GM18498 (cell line): ENCODE measurements at regions not wholly inside any gene's neighbourhood (a gene's known extent, or its start where the extent isn't known, plus 50 kb on each side); places are given as distances from the start of the nearest gene placed in this dataset.
A peak's percentile ranks its signal among the peaks of the same experiment; 100 is the strongest.

Source experiments
- ATAC-seq: cut with Tn5 transposase; IDR thresholded peaks from one replicate; pipeline ENCODE4 v1.9.1; 2021; ENCODE audit warnings: mild to moderate bottlenecking, moderate library complexity; ENCODE audit not compliant: unreplicated experiment

DNA sequence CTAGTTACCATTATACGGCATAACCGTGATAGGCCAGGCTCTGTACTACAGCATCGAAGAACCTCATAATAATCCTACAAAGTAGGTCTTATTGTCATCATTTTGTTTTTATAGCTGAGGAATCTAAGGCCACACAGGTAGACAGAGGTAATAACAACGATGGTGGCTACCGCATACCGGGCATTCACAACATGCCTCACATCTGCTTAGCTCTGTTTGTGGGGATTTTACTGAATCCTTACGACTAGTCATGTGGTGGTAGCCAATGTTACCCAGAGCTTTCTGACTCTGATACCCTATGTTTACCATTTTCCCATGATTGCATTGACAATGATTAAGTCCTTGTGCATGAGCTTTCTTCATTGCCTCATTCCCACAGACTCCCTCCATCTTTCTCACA, 269.4 kb downstream of the TCF7L2 start:
- no peak for ATAC-seq

GRCh38 chr10:113221756-113222168, 271.7 kb downstream of the TCF7L2 start:
- ATAC-seq = no peak

DNA sequence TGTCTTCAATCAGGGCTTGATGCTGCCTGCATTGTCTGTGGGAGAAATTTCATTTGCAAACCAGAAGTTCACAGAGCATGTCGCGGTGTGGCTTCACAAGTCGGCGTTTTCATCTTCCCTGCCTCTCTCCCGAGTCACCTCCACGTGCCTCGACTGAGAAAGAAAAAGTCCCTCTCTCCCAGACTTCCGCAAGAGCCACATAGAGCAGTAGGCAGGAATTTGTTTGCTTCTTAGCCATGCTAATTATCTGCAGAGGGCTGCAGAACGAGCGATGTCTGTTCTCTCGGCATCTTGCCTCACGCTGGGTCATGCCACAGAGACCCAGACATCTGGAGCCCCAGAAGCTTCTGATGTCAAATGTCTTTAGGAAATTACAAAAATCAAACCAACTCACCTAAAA, 272.2 kb downstream of the TCF7L2 start:
- ATAC-seq = no peak

- ATAC-seq = no peak
These were observed 275.3 kb downstream of the TCF7L2 start for GRCh38 chr10:113225364-113225763.

DNA sequence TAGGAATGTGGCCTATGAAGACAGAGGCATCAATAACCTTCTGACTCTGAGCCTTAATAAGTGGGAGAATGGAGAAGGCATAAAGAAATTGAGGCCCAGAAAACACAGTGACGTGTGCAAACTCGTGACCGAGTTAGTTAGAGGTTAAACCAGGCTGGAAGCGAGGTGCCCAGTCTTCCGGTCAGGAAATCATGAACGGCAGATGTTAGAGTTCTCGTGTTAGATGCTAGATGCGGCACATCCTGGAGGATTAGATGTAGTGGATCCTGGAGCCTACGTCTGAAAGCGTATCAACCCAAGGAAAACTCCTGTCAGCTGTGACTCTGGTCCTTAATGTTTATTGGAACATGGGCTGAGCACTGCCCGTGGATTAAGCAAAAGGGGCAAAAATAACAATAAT, 275.9 kb downstream of the TCF7L2 start:
- no peak for ATAC-seq

GRCh38 chr10:113226399-113226798, 276.4 kb downstream of the TCF7L2 start:
- no peak for ATAC-seq

- no peak for ATAC-seq
These were observed 276.9 kb downstream of the TCF7L2 start for GRCh38 chr10:113226831-113227445.

- no peak for ATAC-seq
These were observed 278.5 kb downstream of the TCF7L2 start for GRCh38 chr10:113228530-113228929.

- no peak for ATAC-seq
These were observed 280.1 kb downstream of the TCF7L2 start for GRCh38 chr10:113230011-113230610.

- peak; percentile 91 for ATAC-seq
These were observed 283.0 kb downstream of the TCF7L2 start for GRCh38 chr10:113232928-113233511.

- ATAC-seq = no peak
These were observed 284.4 kb downstream of the TCF7L2 start for GRCh38 chr10:113234481-113234880.

GRCh38 chr10:113235508-113235907, 285.5 kb downstream of the TCF7L2 start:
- ATAC-seq = no peak

GRCh38 chr10:113236998-113237397, 287.0 kb downstream of the TCF7L2 start:
- ATAC-seq = no peak

DNA sequence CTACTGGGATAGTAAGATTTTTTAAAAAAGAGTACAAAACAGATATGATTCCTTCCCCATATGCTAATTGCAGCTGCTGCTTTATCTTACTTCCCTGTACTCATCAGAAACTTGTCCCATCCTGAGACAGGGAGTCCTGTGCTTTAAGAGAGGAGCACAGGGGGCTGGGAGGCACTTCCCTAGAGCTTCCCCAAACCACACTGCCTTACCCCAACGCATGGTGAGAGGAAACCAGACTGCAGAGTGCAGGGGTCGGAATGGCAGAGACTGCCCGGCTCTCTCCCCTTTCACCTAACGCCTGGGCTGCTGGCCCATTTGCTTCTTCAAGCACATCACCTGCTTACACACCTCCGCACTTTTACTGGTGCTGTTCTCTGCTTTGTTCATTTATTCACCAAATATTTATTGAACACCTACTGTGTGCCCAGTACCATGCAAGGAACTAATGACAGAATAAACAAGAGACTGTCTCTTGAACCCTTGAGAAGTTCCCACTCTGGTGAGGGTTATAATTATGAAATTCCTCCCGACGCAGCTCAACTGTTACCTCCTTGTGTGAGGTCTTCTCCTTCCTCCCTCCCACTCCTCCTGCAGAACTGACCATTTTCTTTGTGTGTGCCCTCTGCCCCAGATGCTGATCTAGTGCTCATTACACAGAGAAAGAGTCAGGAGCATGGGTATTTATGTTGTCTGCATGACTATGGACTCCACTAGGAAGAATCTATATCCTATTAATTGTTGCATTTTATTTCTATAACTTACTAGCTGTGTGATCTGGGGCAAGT, 289.7 kb downstream of the TCF7L2 start:
- ATAC-seq = no peak

GRCh38 chr10:113240736-113241135, 290.7 kb downstream of the TCF7L2 start:
- ATAC-seq = no peak

DNA sequence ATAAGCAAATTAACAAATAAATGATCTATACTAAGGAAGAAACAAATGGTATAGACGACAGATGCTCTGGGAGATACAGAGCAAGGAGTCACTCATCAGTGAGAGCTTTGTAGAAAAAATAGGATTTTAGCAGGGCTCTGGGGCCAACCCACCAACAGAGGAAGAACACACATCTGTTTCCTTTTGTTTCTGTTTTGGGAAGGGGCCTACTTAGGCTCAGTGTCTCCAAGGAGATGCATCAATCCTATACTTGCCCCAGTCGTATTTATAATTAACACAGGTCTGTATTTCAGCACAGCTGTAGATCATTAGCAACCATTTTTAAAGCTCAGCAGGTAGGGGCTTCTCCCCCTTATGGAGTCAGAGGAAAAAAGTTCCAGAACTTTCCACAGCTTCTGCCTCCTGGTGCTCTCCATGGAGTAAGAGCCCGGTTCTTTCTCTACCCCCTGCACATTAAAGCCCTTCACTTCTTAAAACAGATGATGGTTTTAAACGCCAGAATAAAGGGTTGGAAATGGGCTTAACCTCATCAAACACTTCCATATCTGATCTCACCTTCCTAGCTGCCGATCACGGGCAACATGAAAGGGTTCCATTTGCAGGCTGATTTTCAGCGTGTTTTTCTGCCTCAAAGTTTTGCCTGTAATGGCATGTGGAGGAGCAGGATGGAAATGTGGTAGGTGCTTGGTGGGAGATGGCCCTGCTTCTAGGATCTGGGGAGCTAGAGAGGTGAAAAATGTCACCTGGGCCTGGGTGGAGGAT, 291.7 kb downstream of the TCF7L2 start:
- ATAC-seq = no peak

GRCh38 chr10:113243311-113243710, 293.3 kb downstream of the TCF7L2 start:
- no peak for ATAC-seq

DNA sequence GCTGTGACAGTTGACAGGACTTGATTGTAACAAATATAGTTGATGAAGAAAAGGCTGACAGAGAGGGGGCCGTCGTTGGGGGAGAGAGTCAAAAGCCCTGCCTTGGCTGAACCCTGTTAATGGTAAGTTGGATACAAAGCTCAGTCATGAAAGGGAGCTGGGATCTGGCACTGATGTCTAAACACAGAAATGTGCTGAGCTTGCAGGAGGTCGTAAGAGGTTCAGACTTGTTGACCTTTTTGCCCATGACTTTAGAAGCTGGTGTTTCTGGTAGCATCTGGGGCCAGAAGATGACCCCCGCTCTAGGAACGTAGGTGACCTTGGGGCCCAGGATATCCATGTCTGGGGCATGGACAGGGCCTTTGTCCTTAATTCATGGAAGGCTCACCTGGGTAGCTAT, 294.7 kb downstream of the TCF7L2 start:
- no peak for ATAC-seq

GRCh38 chr10:113245286-113245685, 295.2 kb downstream of the TCF7L2 start:
- no peak for ATAC-seq

DNA sequence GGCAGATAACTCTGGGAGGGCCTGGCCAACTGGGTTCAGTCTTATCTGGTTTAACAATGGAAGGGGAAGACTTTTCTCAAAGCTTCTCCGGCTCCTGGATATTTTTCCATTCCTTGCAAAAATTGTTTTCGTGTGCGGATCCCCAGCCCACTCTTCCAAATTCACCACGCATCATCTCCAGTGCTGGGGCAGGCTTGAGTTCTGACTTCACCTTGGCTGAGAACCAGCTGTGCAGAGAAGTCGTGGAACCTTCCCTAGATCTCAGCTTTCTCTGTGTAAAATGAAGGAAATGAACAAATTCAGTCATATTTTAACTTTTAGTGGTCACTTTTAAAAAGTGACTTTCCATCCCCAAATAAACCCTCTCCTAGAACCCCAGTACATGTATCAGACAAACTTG, 297.0 kb downstream of the TCF7L2 start:
- no peak for ATAC-seq
